ENCODE measurements at regions not wholly inside any gene's neighbourhood (a gene's known extent, or its start where the extent isn't known, plus 50 kb on each side); places are given as distances from the start of the nearest gene placed in this dataset.

DNA sequence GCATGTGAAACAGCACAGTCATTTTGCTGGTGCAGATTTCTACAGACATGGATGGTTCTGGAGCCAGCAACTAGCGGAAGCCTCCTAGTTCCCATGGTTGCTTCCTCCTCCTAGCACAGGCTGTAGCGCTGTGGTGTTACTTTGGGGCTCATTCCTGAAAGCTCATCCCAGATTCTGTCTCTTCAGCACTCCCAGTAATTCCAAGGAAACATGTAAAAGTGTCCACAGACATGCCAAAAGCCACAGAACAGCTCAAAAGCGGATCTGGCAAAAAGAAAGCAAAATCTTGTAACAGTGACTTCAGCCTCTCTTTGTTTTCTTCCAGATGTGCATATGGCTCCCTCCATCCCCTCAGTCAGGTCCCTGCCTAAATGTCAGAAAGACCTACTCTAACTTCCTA lies 144.1 kb downstream of the CEP120 start:
- Histone ChIP-seq H3K36me3 (ENCODE audit: insufficient read depth, low read length) (no peaks in the 10 kb centered on the region), H2AFZ (ENCODE audit: low read length) (peak overlapping the region; percentile 44), H3K27me3 (ENCODE audit: insufficient read depth, low read length) (peaks cover 2% of the 10 kb centered on the region), H4K20me1 (ENCODE audit: insufficient read depth, low read length) (no peaks in the 10 kb centered on the region), H3K4me1 (ENCODE audit: insufficient read depth, low read length) (no peaks in the 10 kb centered on the region), H3K4me3 (ENCODE audit: insufficient read depth, low read length) (no peak overlapping the region), H3K4me2 (ENCODE audit: insufficient read depth, low read length) (peak overlapping the region; percentile 40), H3K9me3 (ENCODE audit: low read depth, low read length) (no peaks in the 10 kb centered on the region), H3K79me2 (ENCODE audit: insufficient read depth, low read length) (no peaks in the 10 kb centered on the region), H3K27ac (ENCODE audit: low read depth, low read length) (no peak overlapping the region)
- no peak for DNase-seq (ENCODE audit: insufficient read length, low spot score, missing footprints)
- no peak for TF ChIP-seq CTCF (IDR thresholded peaks at IDR 0.05; ENCODE audit: extremely low read depth, low read depth, low read length)

- no peak for DNase-seq (ENCODE audit: insufficient read length, low spot score, missing footprints)
- Histone ChIP-seq H3K4me1 (ENCODE audit: insufficient read depth, low read length) (no peaks in the 10 kb centered on the region), H3K27ac (ENCODE audit: low read depth, low read length) (no peak overlapping the region), H3K4me2 (ENCODE audit: insufficient read depth, low read length) (no peak overlapping the region), H3K4me3 (ENCODE audit: insufficient read depth, low read length) (no peak overlapping the region), H3K79me2 (ENCODE audit: insufficient read depth, low read length) (no peaks in the 10 kb centered on the region), H3K27me3 (ENCODE audit: insufficient read depth, low read length) (peaks cover 3% of the 10 kb centered on the region), H3K9me3 (ENCODE audit: low read depth, low read length) (no peaks in the 10 kb centered on the region), H4K20me1 (ENCODE audit: insufficient read depth, low read length) (no peaks in the 10 kb centered on the region), H2AFZ (ENCODE audit: low read length) (no peak overlapping the region), H3K36me3 (ENCODE audit: insufficient read depth, low read length) (no peaks in the 10 kb centered on the region)
- no peak for TF ChIP-seq CTCF (IDR thresholded peaks at IDR 0.05; ENCODE audit: extremely low read depth, low read depth, low read length)
These were observed 144.9 kb downstream of the CEP120 start for GRCh38 chr5:123278284-123278683.

DNA sequence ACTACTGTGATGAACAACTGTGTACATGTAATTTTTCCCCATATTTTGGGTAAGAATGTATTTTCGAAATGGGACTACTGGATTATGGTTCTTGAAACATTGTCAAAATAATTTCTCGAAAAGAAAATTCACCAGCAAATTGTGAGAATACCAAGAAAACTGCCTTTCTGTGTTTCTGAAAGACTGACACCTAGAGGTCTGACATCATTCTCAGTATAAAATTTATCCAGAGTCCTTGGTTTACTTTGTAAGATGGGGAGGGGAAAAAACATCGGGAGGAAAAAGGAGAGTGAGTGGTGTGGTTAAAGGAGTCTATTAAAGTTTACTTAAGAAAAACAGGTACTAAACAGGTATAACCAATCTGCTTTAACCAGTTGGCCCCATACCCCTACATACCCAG lies 149.2 kb downstream of the CEP120 start:
- Histone ChIP-seq H3K9me3 (ENCODE audit: low read depth, low read length) (no peaks in the 10 kb centered on the region), H3K79me2 (ENCODE audit: insufficient read depth, low read length) (no peaks in the 10 kb centered on the region), H4K20me1 (ENCODE audit: insufficient read depth, low read length) (no peaks in the 10 kb centered on the region), H3K27me3 (ENCODE audit: insufficient read depth, low read length) (peaks cover 3% of the 10 kb centered on the region), H3K4me1 (ENCODE audit: insufficient read depth, low read length) (no peaks in the 10 kb centered on the region), H3K4me3 (ENCODE audit: insufficient read depth, low read length) (no peak overlapping the region), H3K4me2 (ENCODE audit: insufficient read depth, low read length) (no peak overlapping the region), H3K36me3 (ENCODE audit: insufficient read depth, low read length) (no peaks in the 10 kb centered on the region), H3K27ac (ENCODE audit: low read depth, low read length) (no peak overlapping the region), H2AFZ (ENCODE audit: low read length) (no peak overlapping the region)
- DNase-seq (ENCODE audit: insufficient read length, low spot score, missing footprints), result no peak
- TF ChIP-seq CTCF (IDR thresholded peaks at IDR 0.05; ENCODE audit: extremely low read depth, low read depth, low read length), result peak; percentile 20

DNA sequence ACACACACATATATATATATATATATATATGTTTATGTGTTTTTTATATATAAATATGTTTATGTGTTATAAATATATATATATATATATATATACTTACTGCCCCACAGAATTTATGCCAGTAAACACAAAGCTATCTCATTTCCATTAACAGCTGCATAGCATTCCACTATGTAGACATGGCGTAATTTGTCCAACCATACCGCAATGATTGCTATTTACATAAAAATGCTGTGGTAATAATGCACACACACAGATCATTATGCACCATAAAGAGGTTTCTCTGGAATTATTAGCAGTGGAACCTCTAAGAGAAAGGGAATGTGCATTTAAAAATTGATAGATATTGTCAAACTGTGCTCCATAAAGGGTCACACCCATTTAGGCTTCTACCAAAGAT lies 150.1 kb downstream of the CEP120 start:
- Histone ChIP-seq H3K4me3 (ENCODE audit: insufficient read depth, low read length) (no peak overlapping the region), H3K79me2 (ENCODE audit: insufficient read depth, low read length) (no peaks in the 10 kb centered on the region), H3K36me3 (ENCODE audit: insufficient read depth, low read length) (no peaks in the 10 kb centered on the region), H3K27me3 (ENCODE audit: insufficient read depth, low read length) (peaks cover 3% of the 10 kb centered on the region), H3K27ac (ENCODE audit: low read depth, low read length) (no peak overlapping the region), H3K4me2 (ENCODE audit: insufficient read depth, low read length) (no peak overlapping the region), H3K9me3 (ENCODE audit: low read depth, low read length) (no peaks in the 10 kb centered on the region), H3K4me1 (ENCODE audit: insufficient read depth, low read length) (no peaks in the 10 kb centered on the region), H2AFZ (ENCODE audit: low read length) (no peak overlapping the region), H4K20me1 (ENCODE audit: insufficient read depth, low read length) (no peaks in the 10 kb centered on the region)
- no peak for DNase-seq (ENCODE audit: insufficient read length, low spot score, missing footprints)
- TF ChIP-seq CTCF (IDR thresholded peaks at IDR 0.05; ENCODE audit: extremely low read depth, low read depth, low read length), result no peak
